Smooth muscle cell (in vitro differentiated cells): ENCODE measurements at regions not wholly inside any gene's neighbourhood (a gene's known extent, or its start where the extent isn't known, plus 50 kb on each side); places are given as distances from the start of the nearest gene placed in this dataset.

ENCODE experiments used
- DNase-seq: peaks from one replicate; lab custom pipeline; 2025; ENCODE audit not compliant: unreplicated experiment; lab: John Stamatoyannopoulos, UW
- H2AFZ ChIP-seq: fragments of 200-600 bp; sonication (generic); 2 replicates; pipeline ENCODE4 v1.6.0; 2016; ENCODE audit warnings: antibody characterized with exemption, low read depth, mild to moderate bottlenecking
- H3F3A ChIP-seq: fragments of 200-600 bp; sonication (generic); 2 replicates; pipeline ENCODE4 v1.6.0; 2017; ENCODE audit warnings: antibody characterized with exemption, low read depth
- H3K27ac ChIP-seq: fragments of 200-600 bp; sonication (generic); 2 replicates; pipeline ENCODE4 v1.5.1; 2016; ENCODE audit warnings: low read depth, mild to moderate bottlenecking
- H3K27me3 ChIP-seq: fragments of 200-600 bp; sonication (generic); 2 replicates; pipeline ENCODE4 v1.6.1; 2016; ENCODE audit warnings: low read depth, mild to moderate bottlenecking
- H3K36me3 ChIP-seq: fragments of 200-600 bp; sonication (generic); 2 replicates; pipeline ENCODE4 v1.5.1; 2016; ENCODE audit warnings: low read depth
- H3K4me1 ChIP-seq: fragments of 200-600 bp; sonication (generic); 2 replicates; pipeline ENCODE4 v1.5.1; 2016; ENCODE audit warnings: low read depth
- H3K4me2 ChIP-seq: fragments of 200-600 bp; sonication (generic); 2 replicates; pipeline ENCODE4 v1.6.0; 2016; ENCODE audit warnings: mild to moderate bottlenecking
- H3K4me3 ChIP-seq: fragments of 200-600 bp; sonication (generic); 2 replicates; pipeline ENCODE4 v1.5.1; 2016; ENCODE audit warnings: mild to moderate bottlenecking
- H3K79me2 ChIP-seq: fragments of 200-600 bp; sonication (generic); 2 replicates; pipeline ENCODE4 v1.6.0; 2016; ENCODE audit warnings: low read depth, mild to moderate bottlenecking
- H3K9ac ChIP-seq: fragments of 200-600 bp; sonication (generic); 2 replicates; pipeline ENCODE4 v1.6.0; 2016; ENCODE audit warnings: low read depth
- H3K9me3 ChIP-seq: fragments of 200-600 bp; sonication (generic); replicated peaks from 2 replicates; pipeline ENCODE4 v1.5.1; 2016; ENCODE audit warnings: low read depth
- H4K20me1 ChIP-seq: fragments of 200-600 bp; sonication (generic); 2 replicates; pipeline ENCODE4 v1.6.0; 2016; ENCODE audit warnings: low read depth
- WGBS: methylation state at CpG from one replicate; pipeline ENCODE4 v1.1.7; 2016; ENCODE audit warnings: low lambda C conversion rate; 5-methylcytosine and 5-hydroxymethylcytosine counted together
- TF ChIP-seq, protein P1 (sequence below): fragments of 200-600 bp; sonication (generic); IDR thresholded peaks from 2 replicates; pipeline ENCODE4 v1.5.1; 2017; ENCODE audit warnings: borderline replicate concordance, mild to moderate bottlenecking, antibody characterized with exemption; ENCODE audit not compliant: insufficient read depth, poor library complexity, severe bottlenecking

DNA sequence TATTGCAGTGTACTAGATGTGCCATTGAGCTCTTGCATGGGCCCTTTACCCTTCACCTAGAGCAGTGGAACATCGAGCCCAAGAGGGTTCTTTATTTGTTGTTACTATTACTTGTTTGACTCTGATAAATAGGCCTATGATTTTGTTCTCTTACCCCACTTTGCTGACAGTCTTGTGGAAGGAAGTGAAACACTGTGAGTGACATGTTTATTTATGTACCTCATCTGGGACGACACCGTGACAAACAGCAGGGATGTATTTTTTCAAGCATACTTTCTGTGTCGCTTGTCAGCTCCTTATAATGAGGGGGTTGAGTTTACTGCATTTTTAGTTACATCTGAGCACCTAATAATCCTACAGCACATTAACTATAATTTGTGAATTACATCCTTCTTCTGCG is 1010.3 kb upstream of the TENM4 start:
- no peaks in the 10 kb centered on the region for H3K27me3 ChIP-seq
- H3K9me3 ChIP-seq: no peaks in the 10 kb centered on the region
- no peak overlapping the region for H3K27ac ChIP-seq
- H3K4me1 ChIP-seq: no peaks in the 10 kb centered on the region
- H3F3A ChIP-seq: no peaks in the 10 kb centered on the region
- H2AFZ ChIP-seq: no peak overlapping the region
- H3K4me2 ChIP-seq: no peak overlapping the region
- H4K20me1 ChIP-seq: no peaks in the 10 kb centered on the region
- DNase-seq: no peak
- 72% methylated on average over 5 of the region's 5 CpGs for WGBS
- TF ChIP-seq, protein P1, sequence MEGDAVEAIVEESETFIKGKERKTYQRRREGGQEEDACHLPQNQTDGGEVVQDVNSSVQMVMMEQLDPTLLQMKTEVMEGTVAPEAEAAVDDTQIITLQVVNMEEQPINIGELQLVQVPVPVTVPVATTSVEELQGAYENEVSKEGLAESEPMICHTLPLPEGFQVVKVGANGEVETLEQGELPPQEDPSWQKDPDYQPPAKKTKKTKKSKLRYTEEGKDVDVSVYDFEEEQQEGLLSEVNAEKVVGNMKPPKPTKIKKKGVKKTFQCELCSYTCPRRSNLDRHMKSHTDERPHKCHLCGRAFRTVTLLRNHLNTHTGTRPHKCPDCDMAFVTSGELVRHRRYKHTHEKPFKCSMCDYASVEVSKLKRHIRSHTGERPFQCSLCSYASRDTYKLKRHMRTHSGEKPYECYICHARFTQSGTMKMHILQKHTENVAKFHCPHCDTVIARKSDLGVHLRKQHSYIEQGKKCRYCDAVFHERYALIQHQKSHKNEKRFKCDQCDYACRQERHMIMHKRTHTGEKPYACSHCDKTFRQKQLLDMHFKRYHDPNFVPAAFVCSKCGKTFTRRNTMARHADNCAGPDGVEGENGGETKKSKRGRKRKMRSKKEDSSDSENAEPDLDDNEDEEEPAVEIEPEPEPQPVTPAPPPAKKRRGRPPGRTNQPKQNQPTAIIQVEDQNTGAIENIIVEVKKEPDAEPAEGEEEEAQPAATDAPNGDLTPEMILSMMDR: no peak
- no peaks in the 10 kb centered on the region for H3K36me3 ChIP-seq
- no peaks in the 10 kb centered on the region for H3K79me2 ChIP-seq
- no peak overlapping the region for H3K4me3 ChIP-seq
- H3K9ac ChIP-seq: no peak overlapping the region

DNA sequence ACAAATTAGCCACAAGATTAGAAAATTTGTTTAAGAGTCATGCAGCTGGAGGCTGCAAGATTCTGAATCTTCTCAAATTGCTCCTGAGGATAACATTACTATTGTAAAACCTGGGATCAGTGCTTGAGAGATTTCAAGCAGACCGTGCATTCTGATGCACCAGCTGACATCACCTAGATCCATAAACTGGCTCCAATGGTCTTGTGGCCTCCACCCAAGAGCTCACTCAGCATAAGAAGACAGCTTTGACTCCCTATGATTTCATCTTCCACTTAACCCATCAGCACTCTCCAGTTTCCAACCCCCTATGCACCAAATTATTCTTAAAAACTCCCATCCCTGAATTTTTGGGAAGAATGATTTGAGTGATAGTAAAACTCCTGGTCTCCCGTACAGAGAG is 1007.9 kb upstream of the TENM4 start:
- TF ChIP-seq, protein P1: no peak
- Histone ChIP-seq H3K4me3 (no peak overlapping the region), H3K79me2 (no peaks in the 10 kb centered on the region), H3K4me2 (no peak overlapping the region), H3F3A (no peaks in the 10 kb centered on the region), H3K9ac (no peak overlapping the region), H3K27me3 (no peaks in the 10 kb centered on the region), H4K20me1 (no peaks in the 10 kb centered on the region), H3K36me3 (no peaks in the 10 kb centered on the region), H3K4me1 (no peaks in the 10 kb centered on the region), H3K27ac (no peak overlapping the region), H3K9me3 (no peaks in the 10 kb centered on the region), H2AFZ (no peak overlapping the region)
- no peak for DNase-seq
- 84% methylated on average over 2 of the region's 2 CpGs for WGBS

DNA sequence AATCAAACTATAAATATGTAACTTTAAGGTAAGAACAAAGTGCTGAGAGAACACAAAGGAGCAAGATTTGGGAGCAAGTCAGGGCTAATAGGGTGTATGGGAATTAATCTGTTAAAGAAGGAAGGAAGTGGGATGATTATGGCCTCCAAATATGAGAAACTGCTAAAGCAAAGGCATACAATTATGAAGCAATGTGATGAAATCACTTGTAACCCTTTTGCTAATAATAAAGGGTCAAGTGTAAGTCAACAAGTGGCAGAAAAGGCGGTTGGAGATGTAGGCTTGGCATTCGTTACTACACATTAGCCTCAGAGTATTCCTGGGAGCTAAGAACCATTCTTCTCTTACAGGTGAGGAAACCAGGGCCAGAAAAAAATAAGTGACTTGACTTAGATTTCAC is 1002.3 kb upstream of the TENM4 start:
- no peak for DNase-seq
- H3K9ac ChIP-seq: no peak overlapping the region
- 82% methylated on average over 2 of the region's 2 CpGs for WGBS
- H3K4me1 ChIP-seq: no peaks in the 10 kb centered on the region
- TF ChIP-seq, protein P1: no peak
- no peak overlapping the region for H3K4me2 ChIP-seq
- no peaks in the 10 kb centered on the region for H3K79me2 ChIP-seq
- no peak overlapping the region for H2AFZ ChIP-seq
- H3K9me3 ChIP-seq: no peaks in the 10 kb centered on the region
- no peaks in the 10 kb centered on the region for H3F3A ChIP-seq
- no peak overlapping the region for H3K4me3 ChIP-seq
- no peaks in the 10 kb centered on the region for H4K20me1 ChIP-seq
- H3K27ac ChIP-seq: no peak overlapping the region
- H3K27me3 ChIP-seq: peaks cover 2% of the 10 kb centered on the region
- H3K36me3 ChIP-seq: no peaks in the 10 kb centered on the region

DNA sequence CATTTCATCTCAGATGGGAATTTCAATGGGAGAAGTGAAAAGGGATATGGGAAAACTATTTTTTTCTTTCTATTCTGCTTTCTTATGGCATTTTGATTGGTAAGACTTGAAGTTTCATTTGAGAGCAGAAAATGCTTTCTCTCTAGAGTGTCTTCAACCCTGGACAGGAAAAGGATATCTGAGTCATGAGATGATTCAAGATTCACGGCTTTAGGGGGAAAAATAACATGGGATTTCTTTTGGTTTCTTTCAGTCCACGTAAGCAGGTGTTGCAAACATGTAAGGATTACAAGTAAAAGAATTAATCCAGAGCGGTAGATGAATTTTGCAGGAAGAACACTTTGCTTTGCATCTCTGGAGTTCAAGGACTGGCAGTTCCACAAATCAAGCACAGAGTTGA is 1001.0 kb upstream of the TENM4 start:
- H3K27me3 ChIP-seq: peaks cover 5% of the 10 kb centered on the region
- no peaks in the 10 kb centered on the region for H3K9me3 ChIP-seq
- no peaks in the 10 kb centered on the region for H3F3A ChIP-seq
- no peak overlapping the region for H3K4me3 ChIP-seq
- whole genome bisulfite sequencing: 62% methylated on average over 3 of the region's 3 CpGs
- no peak overlapping the region for H3K4me2 ChIP-seq
- DNase-seq: no peak
- H3K27ac ChIP-seq: no peak overlapping the region
- no peaks in the 10 kb centered on the region for H3K79me2 ChIP-seq
- TF ChIP-seq, protein P1: no peak
- no peaks in the 10 kb centered on the region for H3K36me3 ChIP-seq
- no peak overlapping the region for H2AFZ ChIP-seq
- no peak overlapping the region for H3K9ac ChIP-seq
- no peaks in the 10 kb centered on the region for H4K20me1 ChIP-seq
- H3K4me1 ChIP-seq: no peaks in the 10 kb centered on the region
